ENCODE measurements at regions not wholly inside any gene's neighbourhood (a gene's known extent, or its start where the extent isn't known, plus 50 kb on each side); places are given as distances from the start of the nearest gene placed in this dataset.

DNA sequence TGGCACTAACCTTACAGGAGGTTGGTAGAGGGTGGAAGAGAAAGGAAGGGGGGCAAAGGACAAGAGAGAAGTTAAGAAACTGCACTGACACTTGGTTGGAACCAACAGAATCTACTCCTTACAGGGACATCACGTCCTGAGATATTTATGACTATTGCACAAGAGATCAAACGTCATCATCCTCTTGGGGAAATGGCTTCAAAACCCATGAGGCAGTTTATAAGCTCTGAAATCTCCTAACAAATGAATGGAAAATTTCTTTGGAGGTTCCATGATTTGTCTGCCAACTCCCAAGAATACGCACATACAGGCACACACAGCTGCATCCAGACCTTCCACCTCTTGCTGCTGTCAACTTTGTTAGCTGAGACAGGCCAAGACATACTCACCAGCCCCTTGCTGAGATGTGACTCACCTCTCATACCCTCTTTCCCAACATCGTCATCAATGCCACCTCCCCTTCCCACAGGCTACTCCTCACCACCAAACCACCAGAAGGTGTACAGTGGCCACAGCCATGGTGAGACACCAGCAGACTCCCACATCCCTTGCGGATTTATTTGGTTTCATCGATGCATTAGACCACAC lies 135.5 kb downstream of the SETD4 start:
- H3K9me3 ChIP-seq, result no peaks in the 10 kb centered on the region
- peak overlapping the region in 2 of 4 donors; percentile 73 to 87 for H3K27ac ChIP-seq
- H3K36me3 ChIP-seq, result no peaks in the 10 kb centered on the region
- H3K4me1 ChIP-seq, result peaks cover 0 to 38% (median 18%) of the 10 kb centered on the region in 4 donors
- H3K27me3 ChIP-seq, result no peaks in the 10 kb centered on the region
- peak in 1 of 2 donors; percentile 33 for DNase-seq (ENCODE audit: low spot score in 2 of 2)
- 73 to 77% methylated on average over 6 of the region's 6 CpGs for WGBS, 2 donors
- no peak overlapping the region for H3K4me3 ChIP-seq
- TF ChIP-seq, protein P1, sequence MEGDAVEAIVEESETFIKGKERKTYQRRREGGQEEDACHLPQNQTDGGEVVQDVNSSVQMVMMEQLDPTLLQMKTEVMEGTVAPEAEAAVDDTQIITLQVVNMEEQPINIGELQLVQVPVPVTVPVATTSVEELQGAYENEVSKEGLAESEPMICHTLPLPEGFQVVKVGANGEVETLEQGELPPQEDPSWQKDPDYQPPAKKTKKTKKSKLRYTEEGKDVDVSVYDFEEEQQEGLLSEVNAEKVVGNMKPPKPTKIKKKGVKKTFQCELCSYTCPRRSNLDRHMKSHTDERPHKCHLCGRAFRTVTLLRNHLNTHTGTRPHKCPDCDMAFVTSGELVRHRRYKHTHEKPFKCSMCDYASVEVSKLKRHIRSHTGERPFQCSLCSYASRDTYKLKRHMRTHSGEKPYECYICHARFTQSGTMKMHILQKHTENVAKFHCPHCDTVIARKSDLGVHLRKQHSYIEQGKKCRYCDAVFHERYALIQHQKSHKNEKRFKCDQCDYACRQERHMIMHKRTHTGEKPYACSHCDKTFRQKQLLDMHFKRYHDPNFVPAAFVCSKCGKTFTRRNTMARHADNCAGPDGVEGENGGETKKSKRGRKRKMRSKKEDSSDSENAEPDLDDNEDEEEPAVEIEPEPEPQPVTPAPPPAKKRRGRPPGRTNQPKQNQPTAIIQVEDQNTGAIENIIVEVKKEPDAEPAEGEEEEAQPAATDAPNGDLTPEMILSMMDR (IDR thresholded peaks at IDR 0.05), result no peak
- TF ChIP-seq EP300 (IDR thresholded peaks at IDR 0.05) (peak; percentile 84 to 90), POLR2A (IDR thresholded peaks at IDR 0.05) (no peak)

- Histone ChIP-seq H3K4me1 (peaks cover 0 to 38% (median 18%) of the 10 kb centered on the region in 4 donors), H3K27me3 (no peaks in the 10 kb centered on the region), H3K9me3 (no peaks in the 10 kb centered on the region), H3K36me3 (no peaks in the 10 kb centered on the region), H3K4me3 (no peak overlapping the region), H3K27ac (peak overlapping the region in 2 of 4 donors; percentile 73 to 87)
- no peak for DNase-seq (ENCODE audit: low spot score in 2 of 2)
- TF ChIP-seq EP300 (IDR thresholded peaks at IDR 0.05) (no peak), POLR2A (IDR thresholded peaks at IDR 0.05) (no peak)
- TF ChIP-seq, protein P1 (IDR thresholded peaks at IDR 0.05), result no peak
- WGBS, 2 donors, result 56 to 63% methylated on average over 5 of the region's 5 CpGs
Measured at GRCh38 chr21:35923971-35924370, 136.4 kb downstream of the SETD4 start.

DNA sequence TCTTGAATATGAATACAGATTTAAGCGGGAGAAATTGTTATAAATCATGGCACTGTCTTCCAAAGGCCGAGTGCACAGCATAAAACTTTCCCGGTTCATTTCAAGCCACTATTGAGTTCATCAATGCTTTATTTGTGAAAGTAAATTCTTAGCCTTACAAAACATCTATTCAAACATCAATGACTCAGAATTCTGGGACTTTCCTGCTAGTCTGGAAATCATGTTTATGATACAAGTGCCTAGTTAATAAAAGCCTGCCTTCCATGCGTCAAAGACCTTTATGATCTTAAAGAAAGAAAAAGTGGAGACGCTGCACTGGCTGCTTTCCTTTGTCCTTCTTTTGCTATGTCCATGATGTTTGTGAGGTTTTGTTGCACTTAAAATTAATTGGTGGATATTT lies 137.7 kb downstream of the SETD4 start:
- Histone ChIP-seq H3K9me3 (no peaks in the 10 kb centered on the region), H3K4me1 (peaks cover 0 to 38% (median 18%) of the 10 kb centered on the region in 4 donors), H3K27ac (peak overlapping the region; percentile 27 to 87 (median 62)), H3K27me3 (no peaks in the 10 kb centered on the region), H3K4me3 (no peak overlapping the region), H3K36me3 (no peaks in the 10 kb centered on the region)
- peak; percentile 47 to 50 for TF ChIP-seq EP300 (IDR thresholded peaks at IDR 0.05)
- no peak for TF ChIP-seq POLR2A (IDR thresholded peaks at IDR 0.05)
- no peak for DNase-seq (ENCODE audit: low spot score in 2 of 2)
- 46 to 48% methylated on average over 5 of the region's 5 CpGs for WGBS, 2 donors

GRCh38 chr21:35921471-35921870 lies 138.9 kb downstream of the SETD4 start:
- Histone ChIP-seq H3K27ac (peak overlapping the region; percentile 51 to 87 (median 62)), H3K4me3 (no peak overlapping the region), H3K4me1 (peaks cover 0 to 44% (median 18%) of the 10 kb centered on the region in 4 donors), H3K36me3 (no peaks in the 10 kb centered on the region), H3K9me3 (no peaks in the 10 kb centered on the region), H3K27me3 (no peaks in the 10 kb centered on the region)
- DNase-seq (ENCODE audit: low spot score in 2 of 2), result no peak
- TF ChIP-seq, protein P1 (IDR thresholded peaks at IDR 0.05), result no peak
- TF ChIP-seq EP300 (IDR thresholded peaks at IDR 0.05), result no peak
- WGBS, 2 donors, result 71 to 73% methylated on average over 2 of the region's 2 CpGs

GRCh38 chr21:35920436-35920835 lies 139.9 kb downstream of the SETD4 start:
- Histone ChIP-seq H3K9me3 (no peaks in the 10 kb centered on the region), H3K36me3 (no peaks in the 10 kb centered on the region), H3K4me1 (peaks cover 0 to 38% (median 16%) of the 10 kb centered on the region in 4 donors), H3K27me3 (no peaks in the 10 kb centered on the region), H3K27ac (peak overlapping the region in 2 of 4 donors; percentile 9 to 15), H3K4me3 (no peak overlapping the region)
- TF ChIP-seq EP300 (IDR thresholded peaks at IDR 0.05), result no peak
- TF ChIP-seq, protein P1 (IDR thresholded peaks at IDR 0.05), result no peak
- TF ChIP-seq POLR2A (IDR thresholded peaks at IDR 0.05), result no peak
- 83 to 89% methylated on average over 3 of the region's 3 CpGs for WGBS, 2 donors
- DNase-seq (ENCODE audit: low spot score in 2 of 2), result no peak

Measured in tibial nerve (tissue), 4 donors.